Tibial artery (tissue), 4 donors: ENCODE measurements at regions not wholly inside any gene's neighbourhood (a gene's known extent, or its start where the extent isn't known, plus 50 kb on each side); places are given as distances from the start of the nearest gene placed in this dataset.
A peak's percentile ranks its signal among the peaks of the same experiment; 100 is the strongest.
"Not testable (repeated sequence)": the region's sequence is repeated elsewhere in the genome, so short reads cannot be mapped to it uniquely, and the experiment has no call there.

Experiments used
- DNase-seq, 2 donors: peaks; one replicate each; pipeline ENCODE4 v3.0.0-alpha.2; 2019
- H3K27ac ChIP-seq, 2 donors: fragments of 200-600 bp; sonication (generic) in 1 of 2; 1 replicate in 1 of 2; 2 replicates in 1 of 2; pipeline ENCODE4 v1.5.1; 2018 to 2019; ENCODE audit warnings: mild to moderate bottlenecking in 1 of 2
- H3K27me3 ChIP-seq, 2 donors: fragments of 200-600 bp; sonication (generic) in 1 of 2; one replicate each; pipeline versions ENCODE4 v1.5.1 to v1.6.0; 2016 to 2019
- H3K36me3 ChIP-seq, 3 donors: fragments of 200-600 bp; sonication (generic) in 2 of 3; one replicate each; pipeline ENCODE4 v1.5.1; 2016 to 2019; ENCODE audit warnings: mild to moderate bottlenecking in 2 of 3
- H3K4me1 ChIP-seq, 4 donors: fragments of 200-600 bp; sonication (generic) in 2 of 4; 1 replicate in 3 of 4; 2 replicates in 1 of 4; pipeline ENCODE4 v1.5.1; 2016 to 2019
- H3K4me3 ChIP-seq, 2 donors: fragments of 200-600 bp; sonication (generic) in 1 of 2; 1 replicate in 1 of 2; 2 replicates in 1 of 2; pipeline ENCODE4 v1.5.1; 2018 to 2019; ENCODE audit warnings: mild to moderate bottlenecking in 2 of 2
- H3K9me3 ChIP-seq, 3 donors: fragments of 200-600 bp; sonication (generic) in 1 of 3; one replicate each; pipeline ENCODE4 v1.5.1; 2016 to 2019
- intact Hi-C: fragments of 100-400 bp; cut with DNase I; formaldehyde crosslinking; loops from one replicate; pipeline ENCODE4 v1.15.0; 2023; ENCODE audit warnings: low total_unique reads
- TF ChIP-seq, protein P1 (sequence below), 2 experiments: fragments of 200-600 bp in 1 of 2; fragments of 450-650 bp in 1 of 2; IDR thresholded peaks; one replicate each; pipeline ENCODE4 v1.5.1; 2017 to 2019; ENCODE audit warnings: antibody characterized with exemption in 2 of 2, mild to moderate bottlenecking in 1 of 2, moderate library complexity in 1 of 2

GRCh38 chr4:30586850-30587249 lies 133.3 kb upstream of the PCDH7 start:
- H3K27ac ChIP-seq = no peak overlapping the region
- TF ChIP-seq, protein P1, sequence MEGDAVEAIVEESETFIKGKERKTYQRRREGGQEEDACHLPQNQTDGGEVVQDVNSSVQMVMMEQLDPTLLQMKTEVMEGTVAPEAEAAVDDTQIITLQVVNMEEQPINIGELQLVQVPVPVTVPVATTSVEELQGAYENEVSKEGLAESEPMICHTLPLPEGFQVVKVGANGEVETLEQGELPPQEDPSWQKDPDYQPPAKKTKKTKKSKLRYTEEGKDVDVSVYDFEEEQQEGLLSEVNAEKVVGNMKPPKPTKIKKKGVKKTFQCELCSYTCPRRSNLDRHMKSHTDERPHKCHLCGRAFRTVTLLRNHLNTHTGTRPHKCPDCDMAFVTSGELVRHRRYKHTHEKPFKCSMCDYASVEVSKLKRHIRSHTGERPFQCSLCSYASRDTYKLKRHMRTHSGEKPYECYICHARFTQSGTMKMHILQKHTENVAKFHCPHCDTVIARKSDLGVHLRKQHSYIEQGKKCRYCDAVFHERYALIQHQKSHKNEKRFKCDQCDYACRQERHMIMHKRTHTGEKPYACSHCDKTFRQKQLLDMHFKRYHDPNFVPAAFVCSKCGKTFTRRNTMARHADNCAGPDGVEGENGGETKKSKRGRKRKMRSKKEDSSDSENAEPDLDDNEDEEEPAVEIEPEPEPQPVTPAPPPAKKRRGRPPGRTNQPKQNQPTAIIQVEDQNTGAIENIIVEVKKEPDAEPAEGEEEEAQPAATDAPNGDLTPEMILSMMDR (IDR thresholded peaks at IDR 0.05) = no peak
- H3K4me3 ChIP-seq = no peak overlapping the region
- H3K27me3 ChIP-seq = no peaks in the 10 kb centered on the region
- intact Hi-C loops = no loop called here
- H3K4me1 ChIP-seq = no peaks in the 10 kb centered on the region
- peak in 1 of 2 donors; percentile 46 for DNase-seq
- no peaks in the 10 kb centered on the region for H3K36me3 ChIP-seq
- peaks cover 0 to 2% (median 0%) of the 10 kb centered on the region in 3 donors for H3K9me3 ChIP-seq

DNA sequence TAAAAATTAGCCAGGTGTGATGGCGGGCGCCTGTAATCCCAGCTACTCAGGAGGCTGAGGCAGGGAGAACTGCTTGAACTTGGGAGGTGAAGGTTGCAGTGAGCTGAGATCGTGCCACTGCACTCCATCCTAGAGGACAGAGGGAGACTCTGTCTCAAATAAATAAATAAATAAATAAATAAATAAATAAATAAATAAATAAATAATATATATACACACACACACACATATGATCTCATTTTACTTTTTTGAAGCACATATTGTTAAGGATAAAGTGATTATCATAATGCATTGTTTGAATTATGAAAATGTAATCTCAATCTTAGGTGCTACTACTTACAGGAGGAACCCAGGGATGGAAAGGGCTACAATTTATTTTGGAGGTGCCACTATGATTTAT lies 130.5 kb upstream of the PCDH7 start:
- not testable (repeated sequence) for DNase-seq

DNA sequence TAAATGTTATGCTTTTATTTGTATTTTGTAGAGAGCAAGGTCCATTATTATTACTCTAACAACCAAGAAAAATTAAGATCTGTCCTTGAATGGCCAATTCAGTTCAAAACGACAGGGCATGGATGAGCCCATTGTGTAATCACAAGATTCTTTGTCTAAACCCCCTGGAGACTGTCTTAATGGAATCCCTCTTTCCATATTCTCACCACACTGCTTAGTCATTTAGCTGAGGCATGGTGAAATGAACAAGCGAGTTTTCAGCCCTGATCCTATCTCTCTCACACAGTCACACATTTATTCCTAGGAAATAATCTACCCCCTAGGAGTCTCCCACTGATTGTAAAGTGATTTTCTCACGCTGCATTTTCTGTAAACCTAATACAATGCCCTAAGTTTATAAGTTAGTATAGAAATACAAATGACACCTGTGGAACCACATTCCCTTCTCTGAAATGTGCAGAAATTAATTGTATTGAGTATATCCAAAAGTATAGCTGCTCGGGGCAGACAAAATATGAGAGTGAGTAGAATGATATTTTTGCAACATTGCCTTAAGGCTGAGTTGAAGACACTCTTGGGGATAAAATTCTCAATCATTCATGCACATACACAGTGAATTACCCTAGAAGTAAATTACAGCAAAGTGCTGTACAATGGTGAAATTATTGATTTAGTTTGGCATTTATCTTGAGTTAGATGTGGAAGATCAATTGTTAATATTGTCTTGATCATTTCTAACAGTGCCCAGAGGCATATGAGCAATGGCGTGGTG lies 119.7 kb upstream of the PCDH7 start:
- intact Hi-C loops = no loop called here
- DNase-seq = no peak
- Histone ChIP-seq H3K36me3 (no peaks in the 10 kb centered on the region), H3K27ac (no peak overlapping the region), H3K9me3 (no peaks in the 10 kb centered on the region), H3K4me3 (no peak overlapping the region), H3K4me1 (no peaks in the 10 kb centered on the region), H3K27me3 (no peaks in the 10 kb centered on the region)
- TF ChIP-seq, protein P1 (IDR thresholded peaks at IDR 0.05) = no peak

More for the DNA sequence above, 130.5 kb upstream of the PCDH7 start:
- H3K27ac ChIP-seq, intact Hi-C loops, H3K9me3 ChIP-seq, H3K36me3 ChIP-seq, H3K27me3 ChIP-seq, H3K4me1 ChIP-seq, H3K4me3 ChIP-seq: not testable (repeated sequence)

DNA sequence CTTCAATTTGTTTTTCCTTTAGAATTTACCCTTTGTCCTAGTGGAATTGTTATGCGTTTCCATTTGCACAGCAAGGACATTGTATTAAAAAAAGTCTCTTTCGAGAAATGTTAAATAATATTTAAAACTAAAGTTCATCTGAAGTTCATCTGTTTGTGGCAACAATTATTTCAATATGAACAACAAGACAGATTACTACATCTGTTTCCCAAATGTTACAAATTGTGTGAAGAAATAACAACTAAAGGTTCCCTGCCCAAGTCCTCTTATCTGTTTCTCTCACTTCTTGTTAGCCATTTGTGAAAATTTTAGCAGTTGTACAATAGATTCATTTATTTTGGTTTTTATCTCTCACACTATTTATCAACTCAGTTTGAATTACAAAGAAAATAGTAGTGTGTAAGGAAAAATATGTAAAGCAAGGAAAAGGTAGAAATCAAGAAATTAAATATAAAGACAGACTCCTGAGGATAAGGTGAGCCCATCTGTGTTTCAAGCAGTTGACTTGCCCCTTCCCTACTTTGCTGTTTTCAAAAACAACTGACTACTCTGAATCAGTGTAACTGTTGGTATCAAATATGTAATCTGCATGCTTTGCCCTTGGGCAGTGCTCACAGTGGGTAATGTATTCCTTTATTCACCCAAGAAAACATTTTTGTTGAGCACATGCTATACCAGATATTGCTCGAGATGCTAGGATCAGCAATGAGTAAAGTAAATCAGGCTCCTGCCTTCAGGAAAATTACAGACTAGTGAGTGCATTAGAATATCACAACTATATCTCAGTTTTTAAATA lies 118.9 kb upstream of the PCDH7 start:
- H3K9me3 ChIP-seq = no peaks in the 10 kb centered on the region
- TF ChIP-seq, protein P1 (IDR thresholded peaks at IDR 0.05) = no peak
- no peak overlapping the region for H3K27ac ChIP-seq
- intact Hi-C loops = no loop called here
- DNase-seq = no peak
- H3K36me3 ChIP-seq = no peaks in the 10 kb centered on the region
- H3K4me3 ChIP-seq = no peak overlapping the region
- H3K4me1 ChIP-seq = no peaks in the 10 kb centered on the region
- no peaks in the 10 kb centered on the region for H3K27me3 ChIP-seq

DNA sequence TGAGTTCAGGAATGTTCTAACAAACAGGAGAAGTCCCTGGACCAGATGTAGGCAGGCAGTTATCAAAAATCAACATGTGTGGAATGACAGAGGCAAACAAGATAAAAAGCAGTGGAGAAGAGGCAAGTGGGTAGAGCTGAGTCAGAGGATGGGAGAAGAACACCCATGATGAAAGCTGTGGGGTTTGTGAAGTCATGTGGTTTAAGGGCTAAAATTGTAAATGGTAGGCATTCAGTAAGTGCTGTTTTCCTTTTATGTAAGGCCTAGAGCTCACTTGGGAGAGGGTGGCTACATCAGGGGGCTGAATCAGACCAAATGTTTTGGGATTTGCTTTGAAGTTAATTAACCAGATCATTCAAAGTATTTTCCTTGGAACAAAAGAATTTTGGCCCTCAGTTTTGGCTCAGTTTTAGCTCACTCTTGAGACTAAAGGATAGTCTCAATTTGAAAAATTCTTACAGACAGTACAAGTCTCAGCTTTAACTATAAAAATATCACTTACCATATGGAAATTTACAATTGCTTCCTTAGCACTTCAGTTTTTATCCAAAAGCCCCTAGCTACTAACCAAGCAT lies 114.5 kb upstream of the PCDH7 start:
- no peak for DNase-seq
- no peaks in the 10 kb centered on the region for H3K4me1 ChIP-seq
- intact Hi-C loops = no loop called here
- no peak overlapping the region for H3K4me3 ChIP-seq
- no peaks in the 10 kb centered on the region for H3K27me3 ChIP-seq
- no peaks in the 10 kb centered on the region for H3K9me3 ChIP-seq
- H3K36me3 ChIP-seq = no peaks in the 10 kb centered on the region
- TF ChIP-seq, protein P1 (IDR thresholded peaks at IDR 0.05) = no peak
- H3K27ac ChIP-seq = no peak overlapping the region

GRCh38 chr4:30610361-30610760 lies 109.8 kb upstream of the PCDH7 start:
- intact Hi-C loops = no loop called here
- Histone ChIP-seq H3K4me3 (no peak overlapping the region), H3K9me3 (no peaks in the 10 kb centered on the region), H3K27me3 (no peaks in the 10 kb centered on the region), H3K27ac (no peak overlapping the region), H3K4me1 (no peaks in the 10 kb centered on the region), H3K36me3 (no peaks in the 10 kb centered on the region)
- DNase-seq = no peak
- TF ChIP-seq, protein P1 (IDR thresholded peaks at IDR 0.05) = no peak
